ENCODE measurements at regions not wholly inside any gene's neighbourhood (a gene's known extent, or its start where the extent isn't known, plus 50 kb on each side); places are given as distances from the start of the nearest gene placed in this dataset.
"Not testable (repeated sequence)": the region's sequence is repeated elsewhere in the genome, so short reads cannot be mapped to it uniquely, and the experiment has no call there.

- DNase-seq, result no peak
Measured at GRCh38 chr5:100641833-100642232, 106.7 kb downstream of the FAM174A start.

GRCh38 chr5:100643473-100643872 lies 108.3 kb downstream of the FAM174A start:
- DNase-seq, result no peak

DNA sequence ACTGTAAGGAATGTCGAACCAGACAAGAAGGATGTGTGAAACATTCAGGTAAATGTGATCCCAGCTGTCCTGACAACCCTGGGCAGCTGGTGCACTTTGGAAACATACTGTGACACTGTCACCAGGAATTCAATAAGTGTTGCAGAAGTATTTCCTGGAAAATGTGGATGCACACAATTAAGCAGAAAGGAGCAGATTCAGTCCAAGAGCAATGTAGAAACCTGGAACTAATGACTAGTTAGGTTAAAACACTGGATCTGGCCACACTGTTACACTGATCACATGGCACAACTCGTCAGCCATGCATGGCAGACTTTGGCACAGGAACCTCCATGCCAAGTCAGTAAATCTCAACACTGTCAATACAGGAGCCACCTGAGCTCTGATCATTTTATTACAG lies 109.0 kb downstream of the FAM174A start:
- no peak for DNase-seq

- no peak for DNase-seq
Measured at GRCh38 chr5:100644776-100645175, 109.6 kb downstream of the FAM174A start.

GRCh38 chr5:100646011-100646410 lies 110.8 kb downstream of the FAM174A start:
- no peak for DNase-seq

DNA sequence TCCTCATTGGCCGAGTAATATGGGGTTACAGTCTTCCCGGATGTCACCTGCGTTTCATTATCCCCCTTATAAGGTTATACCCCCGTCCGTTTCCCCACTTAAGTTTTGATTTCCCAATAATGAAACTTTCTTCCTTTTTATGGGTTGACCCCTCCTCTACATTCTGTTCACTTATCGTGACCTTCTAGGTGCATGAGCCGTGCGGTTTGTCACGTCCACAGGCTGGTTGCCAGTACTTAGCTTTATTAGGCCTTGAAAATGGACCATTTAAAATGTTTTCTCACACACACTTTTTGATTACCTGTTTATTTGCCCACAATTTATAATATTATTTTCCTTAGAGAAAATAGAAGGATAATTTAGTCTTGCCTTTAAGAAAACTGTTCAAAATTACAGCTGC lies 111.5 kb downstream of the FAM174A start:
- no peak for DNase-seq

DNA sequence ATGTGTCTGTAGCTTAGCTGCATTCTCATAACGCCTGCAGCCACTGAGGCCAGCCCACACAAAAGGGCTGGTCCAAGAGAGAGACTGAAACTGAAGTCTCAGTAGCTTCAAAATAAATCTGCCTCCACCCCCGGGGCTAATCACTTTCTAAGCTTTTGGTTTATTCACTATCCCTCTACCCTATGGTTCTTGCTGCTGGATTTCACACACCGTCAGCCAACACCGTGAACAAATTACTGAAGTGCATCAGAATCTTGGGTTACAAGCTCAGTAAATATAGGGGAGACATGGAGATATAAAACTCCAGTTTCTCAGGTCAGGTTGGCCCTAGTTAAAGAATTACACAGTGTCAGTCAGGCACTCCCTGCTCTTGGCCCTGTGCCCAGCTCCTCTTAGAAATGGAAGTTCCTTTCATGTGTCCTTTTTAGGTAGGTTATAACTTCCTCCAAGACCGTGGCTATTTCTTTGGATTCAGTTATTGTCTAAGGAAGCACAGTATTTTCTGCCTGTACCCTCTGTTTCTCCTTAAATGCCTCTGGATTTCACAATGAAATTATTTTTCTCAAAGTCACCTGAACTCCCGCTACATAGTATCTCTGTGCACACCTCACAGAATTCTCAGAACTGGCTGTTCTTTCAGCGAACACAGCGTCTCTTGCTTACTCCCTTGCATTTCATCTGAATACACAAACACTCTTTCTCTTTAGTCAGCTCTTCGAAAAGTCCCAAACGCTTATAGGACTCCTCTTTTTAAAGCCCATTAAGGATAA lies 112.5 kb downstream of the FAM174A start:
- DNase-seq, result peak; percentile 43

DNA sequence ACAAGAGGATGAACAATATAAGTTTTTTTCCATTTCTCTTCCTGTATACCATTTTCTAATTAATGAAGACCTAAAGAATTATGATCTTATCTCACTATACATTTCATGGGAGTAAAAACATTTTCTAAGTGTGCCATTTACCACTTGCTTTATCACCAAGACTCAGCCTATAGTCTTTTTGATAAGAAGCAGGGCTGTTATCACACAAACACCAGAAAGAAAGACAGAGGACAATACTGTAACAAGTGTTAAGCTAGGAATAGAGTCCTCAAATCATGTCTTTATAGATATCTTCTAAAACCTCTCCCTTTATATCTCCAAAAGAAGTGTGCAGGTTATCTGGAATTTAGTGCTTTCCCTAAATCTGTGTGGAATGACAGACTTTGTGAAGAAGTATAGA lies 119.7 kb downstream of the FAM174A start:
- DNase-seq, result no peak

DNA sequence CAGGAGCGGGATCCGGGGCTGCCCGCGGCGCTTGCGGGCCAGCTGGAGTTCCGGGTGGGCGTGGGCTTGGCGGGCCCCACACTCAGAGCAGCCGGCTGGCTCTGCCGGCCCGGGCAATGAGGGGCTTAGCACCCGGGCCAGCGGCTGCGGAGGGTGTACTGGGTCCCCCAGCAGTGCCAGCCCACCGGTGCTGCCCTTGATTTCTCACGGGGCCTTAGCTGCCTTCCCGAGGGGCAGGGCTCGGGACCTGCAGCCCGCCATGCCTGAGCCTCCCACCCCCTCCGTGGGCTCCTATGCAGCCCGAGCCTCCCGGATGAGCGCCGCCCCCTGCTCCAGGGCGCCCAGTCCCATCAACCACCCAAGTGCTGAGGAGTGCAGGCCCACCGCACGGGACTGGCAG lies 121.6 kb downstream of the FAM174A start:
- not testable (repeated sequence) for DNase-seq

- no peak for DNase-seq
Measured at GRCh38 chr5:100659080-100659795, 124.1 kb downstream of the FAM174A start.

DNA sequence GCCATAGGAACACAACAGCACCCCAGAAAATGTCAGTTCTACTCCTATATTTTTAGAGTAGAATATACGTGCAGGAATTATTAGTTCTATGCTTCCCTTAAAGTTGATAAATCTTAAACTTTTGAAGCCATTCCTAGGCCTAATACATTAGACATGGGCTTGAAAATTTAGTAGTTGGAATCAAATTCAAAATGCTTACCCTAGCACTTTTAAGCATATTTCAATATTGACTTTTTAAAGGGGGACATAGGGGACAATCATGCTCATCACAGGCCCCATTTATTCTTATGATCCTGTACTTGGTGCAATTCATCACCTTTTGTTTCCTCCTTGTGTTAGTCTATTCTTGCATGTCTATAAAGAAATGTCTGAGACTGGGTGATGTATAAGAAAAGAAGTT lies 129.0 kb downstream of the FAM174A start:
- DNase-seq, result no peak

DNA sequence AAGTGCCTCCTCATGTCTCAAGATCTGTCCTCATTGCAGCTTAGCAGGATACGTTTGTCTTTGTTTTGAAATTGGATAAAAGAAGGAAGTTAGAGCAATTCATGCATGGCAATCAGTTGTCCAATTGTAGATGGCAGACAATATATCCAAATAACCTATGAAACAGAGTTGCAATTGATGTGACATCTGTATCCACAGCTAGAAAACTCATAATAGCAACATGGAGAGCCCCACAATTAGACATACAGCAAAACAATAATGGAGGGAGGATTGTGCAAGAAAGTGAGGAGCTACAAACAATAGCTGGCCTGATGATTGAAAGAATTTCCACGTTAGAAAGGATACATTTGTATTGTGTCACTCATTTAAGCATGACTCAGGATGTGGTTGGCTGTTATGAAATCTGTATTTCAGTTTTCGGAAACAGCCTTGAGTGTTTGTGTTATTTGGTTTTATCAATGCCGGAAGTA lies 132.0 kb downstream of the FAM174A start:
- DNase-seq, result no peak

DNA sequence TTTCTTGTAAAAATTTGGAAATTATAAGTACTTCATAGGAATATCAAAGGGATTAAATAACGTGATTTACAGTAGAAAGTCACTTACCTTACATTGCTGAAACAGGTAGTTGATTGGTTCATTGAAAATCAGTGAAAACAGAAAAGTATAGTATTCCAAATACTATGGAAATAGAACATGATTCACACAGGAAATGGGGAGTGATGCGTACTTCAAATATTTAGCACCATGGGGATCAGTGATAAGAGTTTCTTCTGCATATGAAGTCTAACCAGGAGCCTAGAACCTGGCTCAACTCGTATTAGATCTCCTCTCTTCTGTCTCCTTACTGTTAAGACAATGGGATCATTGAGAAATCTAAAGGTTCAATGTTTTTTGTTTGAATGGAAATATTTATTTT lies 133.3 kb downstream of the FAM174A start:
- DNase-seq, result no peak

DNA sequence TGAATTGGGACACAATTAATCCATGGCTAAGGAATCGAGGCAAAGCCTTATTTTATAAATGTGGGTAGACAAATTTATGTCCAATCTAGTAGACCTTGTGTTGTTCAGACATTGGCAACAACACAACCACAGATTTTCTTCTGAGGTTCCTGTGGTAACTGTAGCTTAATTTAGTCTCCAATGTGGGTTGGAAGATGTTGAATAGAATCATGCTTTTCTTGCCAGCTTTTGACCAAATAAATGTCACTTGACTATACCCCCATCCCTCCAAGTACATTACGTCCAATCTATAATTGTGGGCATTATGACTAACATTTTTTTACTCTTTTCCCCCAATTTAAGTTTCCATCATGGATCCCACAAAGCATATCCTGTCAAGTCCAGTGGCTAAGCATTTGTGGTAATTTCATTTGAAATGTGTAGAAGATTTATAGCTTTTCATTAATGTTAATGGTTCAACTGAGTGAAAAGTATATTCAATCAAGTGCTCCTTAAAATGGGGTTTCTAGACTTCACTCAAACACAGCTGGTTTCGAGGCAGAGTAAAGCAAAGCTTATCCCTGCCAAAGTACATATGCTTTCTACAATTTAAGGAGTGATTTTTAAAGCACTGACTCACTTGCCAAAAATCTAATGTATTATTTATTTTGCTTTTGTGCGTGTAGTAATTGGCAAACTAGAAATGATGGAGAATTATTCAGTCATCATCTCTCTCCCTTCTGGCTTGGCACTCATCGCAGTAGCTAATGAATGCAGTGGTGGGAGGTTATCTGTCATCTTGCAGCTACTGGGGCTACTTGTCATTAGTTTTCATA lies 141.8 kb downstream of the FAM174A start:
- DNase-seq, result no peak

- DNase-seq, result no peak
Measured at GRCh38 chr5:100682625-100683024, 147.5 kb downstream of the FAM174A start.

GRCh38 chr5:100683881-100684280 lies 148.7 kb downstream of the FAM174A start:
- DNase-seq, result no peak

DNA sequence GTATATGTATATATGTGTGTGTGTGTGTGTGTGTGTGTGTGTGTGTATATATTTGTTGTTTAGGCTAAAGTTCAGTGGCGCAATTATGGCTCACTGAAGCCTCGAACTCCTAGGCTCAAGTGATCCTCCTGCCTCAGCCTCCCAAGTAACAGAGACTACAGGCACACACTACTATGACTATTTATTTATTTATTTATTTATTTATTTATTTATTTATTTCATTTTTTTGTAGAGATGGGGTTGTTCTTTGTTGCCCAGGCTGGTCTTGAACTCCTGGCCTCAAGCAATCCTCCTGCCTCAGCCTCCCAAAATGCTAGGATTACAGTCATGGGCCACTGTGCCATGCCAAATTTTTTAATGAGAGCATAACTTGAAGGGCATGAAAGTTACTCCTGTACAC lies 149.9 kb downstream of the FAM174A start:
- not testable (repeated sequence) for DNase-seq

DNA sequence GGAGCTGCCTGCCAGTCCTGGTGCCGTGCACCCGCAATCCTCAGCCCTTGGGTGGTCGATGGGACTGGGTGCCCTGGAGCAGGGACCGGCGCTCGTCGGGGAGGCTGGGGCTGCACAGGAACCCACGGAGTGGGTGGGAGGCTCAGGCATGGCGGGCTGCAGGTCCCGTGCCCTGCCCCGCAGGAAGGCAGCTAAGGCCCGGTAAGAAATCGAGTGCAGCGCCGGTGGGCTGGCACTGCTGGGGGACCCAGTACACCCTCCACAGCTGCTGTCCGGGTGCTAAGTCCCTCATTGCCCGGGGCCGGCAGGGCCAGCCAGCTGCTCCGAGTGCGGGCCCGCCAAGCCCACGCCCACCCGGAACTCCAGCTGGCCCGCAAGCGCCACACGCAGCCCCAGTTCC lies 153.7 kb downstream of the FAM174A start:
- DNase-seq, result not testable (repeated sequence)

GRCh38 chr5:100690036-100690560 lies 154.9 kb downstream of the FAM174A start:
- DNase-seq, result no peak

DNA sequence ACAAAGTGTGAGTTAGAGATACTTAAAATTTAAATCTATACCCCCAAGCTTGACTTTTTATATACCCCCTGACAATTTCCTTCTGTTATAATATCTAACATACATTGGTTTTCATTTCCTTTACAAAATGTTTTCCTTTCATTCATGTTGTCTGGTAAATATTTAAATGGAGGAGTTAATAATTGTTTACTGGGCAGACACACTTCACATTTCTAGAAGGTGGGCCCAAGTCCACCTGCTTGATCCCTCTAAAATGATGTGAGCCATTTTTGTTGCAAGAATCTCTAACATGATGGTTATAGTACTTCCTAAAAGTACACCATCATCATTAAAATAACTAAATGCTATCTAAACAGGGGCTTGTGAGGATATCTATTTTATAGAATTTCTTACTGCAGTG lies 155.9 kb downstream of the FAM174A start:
- no peak for DNase-seq

DNA sequence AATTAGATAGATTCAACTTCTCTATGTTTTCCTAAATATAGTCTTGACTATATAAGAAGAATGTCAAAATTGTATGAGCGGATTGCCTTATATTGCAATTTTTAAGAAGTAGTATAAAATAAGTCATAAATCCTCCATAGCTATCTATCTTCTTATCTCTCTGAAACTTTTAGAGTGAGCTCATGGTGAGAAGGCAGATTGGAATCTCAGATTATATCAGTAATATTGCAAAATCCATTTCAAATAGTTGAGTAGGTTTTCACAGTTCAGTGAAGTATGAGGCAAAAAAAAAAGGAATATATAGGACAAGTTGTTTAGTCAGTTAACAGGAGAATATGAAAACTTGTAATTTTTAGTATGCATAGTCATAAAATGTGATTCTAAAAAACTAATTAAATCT lies 156.4 kb downstream of the FAM174A start:
- no peak for DNase-seq

DNA sequence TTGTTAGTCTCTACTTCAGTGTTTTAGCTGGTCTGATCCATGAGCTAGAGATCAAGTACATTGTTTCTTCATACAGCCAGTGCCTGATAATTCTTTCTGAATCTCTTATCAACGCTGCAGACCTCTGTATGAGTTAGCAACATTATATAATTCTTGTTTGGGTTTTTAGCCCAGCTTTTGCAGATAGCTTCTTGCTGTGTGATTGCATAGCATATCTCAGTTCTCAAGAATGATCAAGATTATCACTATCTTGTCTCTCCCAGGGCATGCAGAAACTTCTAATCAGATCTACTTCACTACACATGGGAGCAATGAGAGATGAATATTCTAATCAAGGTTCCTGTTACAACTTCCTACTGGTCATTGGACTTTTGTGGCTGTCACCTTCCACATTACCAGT lies 158.3 kb downstream of the FAM174A start:
- DNase-seq, result no peak

GRCh38 chr5:100694100-100694499 lies 158.9 kb downstream of the FAM174A start:
- no peak for DNase-seq

Data from CD4-positive, alpha-beta T cell treated with Interleukin-6 for 4 hours (primary cell).